CD14-positive monocyte (primary cell): ENCODE measurements at regions not wholly inside any gene's neighbourhood (a gene's known extent, or its start where the extent isn't known, plus 50 kb on each side); places are given as distances from the start of the nearest gene placed in this dataset.

Experiments
- DNase-seq, 3 donors: peaks; one replicate each; pipeline ENCODE4 v3.0.0-alpha.2; 2011 to 2022
- H2AFZ ChIP-seq: 2 replicates; pipeline ENCODE4 v1.6.0; 2012; ENCODE audit warnings: mild to moderate bottlenecking, low read depth, low read length, inconsistent platforms; ENCODE audit not compliant: insufficient read depth, poor library complexity, severe bottlenecking
- H3K27ac ChIP-seq, 2 donors: 1 replicate in 1 of 2; 2 replicates in 1 of 2; pipeline ENCODE4 v1.5.1; 2012 to 2013; ENCODE audit warnings: low read length in 2 of 2, control low read depth in 1 of 2, inconsistent platforms in 1 of 2, low read depth in 1 of 2, mild to moderate bottlenecking in 1 of 2
- H3K27me3 ChIP-seq, 2 donors: one replicate each; pipeline versions ENCODE4 v1.6.0 to v1.6.1; 2011 to 2013; ENCODE audit warnings: low read length in 2 of 2; ENCODE audit not compliant: control insufficient read depth in 2 of 2, insufficient read depth in 2 of 2
- H3K36me3 ChIP-seq, 2 donors: replicated peaks in 1 of 2; 1 replicate in 1 of 2; 2 replicates in 1 of 2; pipeline versions ENCODE4 v1.5.1 to v1.6.1; 2012 to 2013; ENCODE audit warnings: low read length in 2 of 2, control low read depth in 1 of 2, inconsistent platforms in 1 of 2, mild to moderate bottlenecking in 1 of 2; ENCODE audit not compliant: insufficient read depth in 2 of 2, control insufficient read depth in 1 of 2
- H3K4me1 ChIP-seq, 2 donors: 1 replicate in 1 of 2; 2 replicates in 1 of 2; pipeline versions ENCODE4 v1.5.1 to v1.6.1; 2012 to 2013; ENCODE audit warnings: low read length in 2 of 2, control low read depth in 1 of 2, inconsistent platforms in 1 of 2, mild to moderate bottlenecking in 1 of 2, moderate library complexity in 1 of 2; ENCODE audit not compliant: insufficient read depth in 2 of 2, control insufficient read depth in 1 of 2
- H3K4me2 ChIP-seq: replicated peaks from 2 replicates; pipeline ENCODE3; 2012; ENCODE audit warnings: low read length, moderate library complexity, mild to moderate bottlenecking; ENCODE audit not compliant: poor library complexity, severe bottlenecking; ENCODE audit errors: extremely low read depth
- H3K4me3 ChIP-seq, 3 experiments: fragments of 200-600 bp in 1 of 3; sonication (generic) in 1 of 3; replicated peaks in 1 of 3; 1 replicate in 2 of 3; 2 replicates in 1 of 3; pipeline ENCODE4 v1.5.1; 2011 to 2013; ENCODE audit warnings: low read length in 3 of 3, mild to moderate bottlenecking in 3 of 3, control low read depth in 2 of 3, low read depth in 2 of 3, inconsistent platforms in 1 of 3, moderate library complexity in 1 of 3
- H3K79me2 ChIP-seq: 2 replicates; pipeline ENCODE4 v1.6.0; 2012; ENCODE audit warnings: mild to moderate bottlenecking, control low read depth, inconsistent platforms, low read length, moderate library complexity; ENCODE audit not compliant: insufficient read depth
- H3K9ac ChIP-seq: 2 replicates; pipeline ENCODE4 v1.6.0; 2017; ENCODE audit warnings: low read length, mild to moderate bottlenecking; ENCODE audit not compliant: insufficient read depth, poor library complexity, severe bottlenecking
- H3K9me3 ChIP-seq, 2 donors: replicated peaks in 1 of 2; 1 replicate in 1 of 2; 2 replicates in 1 of 2; pipeline versions ENCODE4 v1.5.1 to v1.6.1; 2012 to 2013; ENCODE audit warnings: low read length in 2 of 2, control low read depth in 1 of 2; ENCODE audit not compliant: control insufficient read depth in 1 of 2, insufficient read depth in 1 of 2
- H4K20me1 ChIP-seq: 2 replicates; pipeline ENCODE4 v1.6.0; 2012; ENCODE audit warnings: mild to moderate bottlenecking, low read length, control low read depth, moderate library complexity; ENCODE audit not compliant: insufficient read depth
- H3K27ac Mint-ChIP-seq, 7 donors: one replicate each; pipeline ENCODE4 v1.8.0; 2020; ENCODE audit warnings: mild to moderate bottlenecking in 7 of 7, mixed read lengths in 7 of 7, moderate library complexity in 6 of 7, inconsistent platforms in 2 of 7
- H3K27me3 Mint-ChIP-seq, 3 donors: one replicate each; pipeline ENCODE4 v1.8.0; 2021 to 2022; ENCODE audit warnings: low read depth in 3 of 3, mild to moderate bottlenecking in 3 of 3, mixed read lengths in 3 of 3, moderate library complexity in 3 of 3, inconsistent platforms in 1 of 3
- H3K36me3 Mint-ChIP-seq, 2 donors: one replicate each; pipeline ENCODE4 v1.8.0; 2020; ENCODE audit warnings: mixed read lengths in 2 of 2, inconsistent platforms in 1 of 2, mild to moderate bottlenecking in 1 of 2
- H3K4me1 Mint-ChIP-seq: one replicate; pipeline ENCODE4 v1.8.0; 2020; ENCODE audit warnings: mild to moderate bottlenecking, mixed read lengths
- H3K4me3 Mint-ChIP-seq, 2 donors: one replicate each; pipeline ENCODE4 v1.8.0; 2020; ENCODE audit warnings: mild to moderate bottlenecking in 2 of 2, mixed read lengths in 2 of 2, moderate library complexity in 1 of 2
- H3K9me3 Mint-ChIP-seq, 7 donors: one replicate each; pipeline ENCODE4 v1.8.0; 2020 to 2022; ENCODE audit warnings: mixed read lengths in 7 of 7, mild to moderate bottlenecking in 6 of 7, moderate library complexity in 6 of 7, inconsistent platforms in 2 of 7
- WGBS: methylation state at CpG from one replicate; pipeline ENCODE4 v1.1.5; 2013; ENCODE audit warnings: missing lambda C conversion rate; ENCODE audit not compliant: insufficient coverage; 5-methylcytosine and 5-hydroxymethylcytosine counted together
- intact Hi-C, 2 donors: fragments of 100-400 bp; cut with micrococcal nuclease; formaldehyde crosslinking; loops; one replicate each; pipeline versions ENCODE4 v1.15.0 to v1.15.1; 2023
- TF ChIP-seq, protein P1 (sequence below): fragments of 200-600 bp; IDR thresholded peaks from one replicate; pipeline ENCODE4 v1.8.0; 2022; ENCODE audit warnings: antibody characterized with exemption, mild to moderate bottlenecking

DNA sequence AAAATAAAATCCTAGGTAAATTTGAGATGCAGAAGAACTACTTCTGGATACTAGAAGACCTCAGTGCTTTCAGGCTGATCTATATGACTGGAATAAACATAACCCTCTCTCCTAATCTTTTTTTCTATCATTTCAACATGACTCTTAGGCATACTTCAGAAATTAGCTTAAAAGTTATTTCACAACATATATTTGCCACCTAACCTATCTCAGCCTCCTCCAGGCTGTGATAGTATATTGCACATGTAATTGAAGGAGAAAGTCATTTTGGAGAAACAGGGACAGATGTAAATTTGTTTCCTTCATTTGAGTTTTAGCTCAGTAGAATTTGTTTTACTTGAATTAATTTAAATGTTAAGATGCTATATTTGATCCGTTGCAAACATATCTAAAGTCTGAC, 1932.3 kb upstream of the CDH6 start:
- H3K9me3 Mint-ChIP-seq: peaks cover 0 to 5% (median 0%) of the 10 kb centered on the region in 7 donors
- Histone ChIP-seq H3K27ac (no peak overlapping the region), H3K27me3 (no peaks in the 10 kb centered on the region), H2AFZ (no peak overlapping the region), H3K4me1 (no peaks in the 10 kb centered on the region), H4K20me1 (no peaks in the 10 kb centered on the region), H3K9me3 (peaks cover 0 to 5% of the 10 kb centered on the region in 2 donors), H3K79me2 (no peaks in the 10 kb centered on the region), H3K9ac (no peak overlapping the region), H3K36me3 (no peaks in the 10 kb centered on the region), H3K4me3 (no peak overlapping the region), H3K4me2 (no peak overlapping the region)
- H3K4me3 Mint-ChIP-seq: no peak overlapping the region
- no peak overlapping the region for H3K27ac Mint-ChIP-seq
- peaks cover 0 to 3% (median 0%) of the 10 kb centered on the region in 3 donors for H3K27me3 Mint-ChIP-seq
- TF ChIP-seq, protein P1, sequence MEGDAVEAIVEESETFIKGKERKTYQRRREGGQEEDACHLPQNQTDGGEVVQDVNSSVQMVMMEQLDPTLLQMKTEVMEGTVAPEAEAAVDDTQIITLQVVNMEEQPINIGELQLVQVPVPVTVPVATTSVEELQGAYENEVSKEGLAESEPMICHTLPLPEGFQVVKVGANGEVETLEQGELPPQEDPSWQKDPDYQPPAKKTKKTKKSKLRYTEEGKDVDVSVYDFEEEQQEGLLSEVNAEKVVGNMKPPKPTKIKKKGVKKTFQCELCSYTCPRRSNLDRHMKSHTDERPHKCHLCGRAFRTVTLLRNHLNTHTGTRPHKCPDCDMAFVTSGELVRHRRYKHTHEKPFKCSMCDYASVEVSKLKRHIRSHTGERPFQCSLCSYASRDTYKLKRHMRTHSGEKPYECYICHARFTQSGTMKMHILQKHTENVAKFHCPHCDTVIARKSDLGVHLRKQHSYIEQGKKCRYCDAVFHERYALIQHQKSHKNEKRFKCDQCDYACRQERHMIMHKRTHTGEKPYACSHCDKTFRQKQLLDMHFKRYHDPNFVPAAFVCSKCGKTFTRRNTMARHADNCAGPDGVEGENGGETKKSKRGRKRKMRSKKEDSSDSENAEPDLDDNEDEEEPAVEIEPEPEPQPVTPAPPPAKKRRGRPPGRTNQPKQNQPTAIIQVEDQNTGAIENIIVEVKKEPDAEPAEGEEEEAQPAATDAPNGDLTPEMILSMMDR: no peak
- DNase-seq: no peak
- intact Hi-C loops: no loop called here
- WGBS: no CpG with 5 or more reads among the region's 1 CpG
- H3K4me1 Mint-ChIP-seq: no peaks in the 10 kb centered on the region
- H3K36me3 Mint-ChIP-seq: no peaks in the 10 kb centered on the region

DNA sequence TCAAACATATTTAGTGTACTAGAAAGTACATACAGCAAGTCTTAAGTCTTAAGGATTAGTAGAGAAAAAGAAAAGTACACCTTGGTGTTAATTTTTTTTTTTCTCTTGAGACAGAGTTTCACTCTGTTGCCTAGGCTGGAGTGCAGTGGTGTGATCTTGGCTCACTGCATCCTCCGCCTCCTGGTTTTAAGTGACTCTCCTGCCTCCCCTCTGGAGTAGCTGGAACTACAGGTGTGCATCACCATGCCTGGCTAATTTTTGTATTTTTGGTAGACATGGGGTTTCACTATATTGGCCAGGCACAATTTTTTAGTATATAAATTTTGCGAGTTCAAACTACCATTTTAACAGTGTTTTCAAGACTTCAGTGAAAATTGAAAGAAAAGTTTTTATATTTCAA, 1941.1 kb upstream of the CDH6 start:
- intact Hi-C loops: no loop called here
- Mint-ChIP-seq H3K27ac (no peak overlapping the region), H3K4me1 (no peaks in the 10 kb centered on the region), H3K27me3 (no peaks in the 10 kb centered on the region), H3K4me3 (no peak overlapping the region), H3K36me3 (no peaks in the 10 kb centered on the region), H3K9me3 (peaks cover 0 to 4% (median 0%) of the 10 kb centered on the region in 7 donors)
- TF ChIP-seq, protein P1: no peak
- no peak overlapping the region for H3K27ac ChIP-seq
- no peak for DNase-seq
- H3K9me3 ChIP-seq: peaks cover 0 to 6% of the 10 kb centered on the region in 2 donors
- no peaks in the 10 kb centered on the region for H4K20me1 ChIP-seq
- H3K27me3 ChIP-seq: no peaks in the 10 kb centered on the region
- H3K79me2 ChIP-seq: no peaks in the 10 kb centered on the region
- H3K4me1 ChIP-seq: no peaks in the 10 kb centered on the region
- no CpG with 5 or more reads among the region's 2 CpGs for WGBS
- H3K4me3 ChIP-seq: no peak overlapping the region
- no peak overlapping the region for H3K4me2 ChIP-seq
- H2AFZ ChIP-seq: no peak overlapping the region
- H3K36me3 ChIP-seq: no peaks in the 10 kb centered on the region
- H3K9ac ChIP-seq: no peak overlapping the region
